HepG2 (cell line): ENCODE measurements at regions not wholly inside any gene's neighbourhood (a gene's known extent, or its start where the extent isn't known, plus 50 kb on each side); places are given as distances from the start of the nearest gene placed in this dataset.

Experiments
- ATAC-seq: fragments of 200-7000 bp; cut with Tn5 transposase; 3 replicates; pipeline ENCODE4 v1.9.1; 2020; ENCODE audit warnings: mild to moderate bottlenecking, moderate library complexity
- BruUV-seq: library from RNA; stranded (reverse); fragments of 400-500 nt; replicated peaks from 2 replicates; lab custom pipeline; 2021; lab: Mats Ljungman, UMichigan
- CTCF ChIA-PET: fragments of 300-600 bp; formaldehyde crosslinking; extraction: SDS; loops from one replicate; lab custom pipeline; 2021; ENCODE audit warnings: low total read pairs, inconsistent platforms, low intra/inter-chr PET ratio; lab: Yijun Ruan, JAX
- POLR2A ChIA-PET: fragments of 350-600 bp; sonication (Branson Sonifier 250); formaldehyde crosslinking; loops from one replicate; lab custom pipeline; 2020; ENCODE audit warnings: antibody characterized with exemption, inconsistent platforms; lab: Yijun Ruan, JAX
- DNase-seq: peaks from one replicate; pipeline ENCODE4 v3.0.0-alpha.2; 2015; ENCODE audit warnings: low spot score
- FAIRE-seq: peaks from 3 replicates; lab custom pipeline; 2011; peaks lifted over from hg19 to GRCh38; lab: Jason Lieb, UNC
- H2AFZ ChIP-seq: one replicate; pipeline ENCODE4 v1.6.1; 2011; ENCODE audit warnings: low read length, inconsistent platforms
- H3K27ac ChIP-seq: fragments of 300-600 bp; 3 replicates; pipeline ENCODE4 v1.8.0; 2011; ENCODE audit warnings: mixed run types, mild to moderate bottlenecking, mixed read lengths, low read length, inconsistent platforms; ENCODE audit not compliant: insufficient read depth; ENCODE audit errors: extremely low read length
- H3K27me3 ChIP-seq, 2 experiments: fragments of 200-600 bp in 1 of 2; 2 replicates in 1 of 2; 3 replicates in 1 of 2; pipeline versions ENCODE4 v1.6.0 to v1.8.0; 2011; ENCODE audit warnings: low read length in 2 of 2, mild to moderate bottlenecking in 2 of 2, moderate library complexity in 2 of 2, inconsistent platforms in 1 of 2; ENCODE audit not compliant: insufficient read depth in 2 of 2, control insufficient read depth in 1 of 2
- H3K36me3 ChIP-seq, 2 experiments: fragments of 200-600 bp in 1 of 2; replicated peaks in 1 of 2; 2 replicates in 1 of 2; 3 replicates in 1 of 2; pipeline versions ENCODE4 v1.5.1 to v1.8.0; 2011; ENCODE audit warnings: low read length in 2 of 2, inconsistent platforms in 1 of 2; ENCODE audit not compliant: insufficient read depth in 2 of 2, control insufficient read depth in 1 of 2
- H3K4me1 ChIP-seq: 2 replicates; pipeline ENCODE4 v1.5.1; 2012; ENCODE audit warnings: low read length, inconsistent platforms; ENCODE audit not compliant: insufficient read depth
- H3K4me2 ChIP-seq: 2 replicates; pipeline ENCODE4 v1.6.0; 2011; ENCODE audit warnings: low read depth, low read length, inconsistent platforms
- H3K4me3 ChIP-seq, 3 experiments: fragments of 200-600 bp in 1 of 3; sonication (generic), shearing (Covaris generic) in 1 of 3; replicated peaks in 1 of 3; 2 replicates each; pipeline ENCODE4 v1.5.1; 2011 to 2016; ENCODE audit warnings: low read length in 3 of 3, inconsistent platforms in 2 of 3, low read depth in 2 of 3, mild to moderate bottlenecking in 2 of 3, control low read depth in 1 of 3, mixed read lengths in 1 of 3; ENCODE audit not compliant: insufficient read depth in 1 of 3
- H3K79me2 ChIP-seq: one replicate; pipeline ENCODE4 v1.6.1; 2011; ENCODE audit warnings: low read length, inconsistent platforms; ENCODE audit not compliant: insufficient read depth
- H3K9ac ChIP-seq: 2 replicates; pipeline ENCODE4 v1.6.0; 2011; ENCODE audit warnings: mild to moderate bottlenecking, low read depth, low read length, inconsistent platforms; ENCODE audit not compliant: insufficient read depth
- H3K9me3 ChIP-seq: 2 replicates; pipeline ENCODE4 v1.5.1; 2012; ENCODE audit warnings: mild to moderate bottlenecking, low read length
- H4K20me1 ChIP-seq: 2 replicates; pipeline ENCODE4 v1.6.0; 2011; ENCODE audit warnings: inconsistent platforms, mild to moderate bottlenecking, low read length, moderate library complexity; ENCODE audit not compliant: insufficient read depth
- ATF7 ChIP-seq, 2 experiments: fragments of 450-650 bp in 1 of 2; sonication (generic) in 1 of 2; formaldehyde crosslinking in 1 of 2; IDR thresholded peaks; 2 replicates each; pipeline versions ENCODE4 v1.4.0 to v1.6.1; 2016 to 2020; ENCODE audit warnings: antibody characterized with exemption in 1 of 2, mild to moderate bottlenecking in 1 of 2, missing genetic modification reagents in 1 of 2
- CREB1 ChIP-seq, 2 experiments: fragments of 450-650 bp in 1 of 2; IDR thresholded peaks; 2 replicates each; pipeline ENCODE4 v1.6.1; 2016 to 2017; ENCODE audit warnings: control low read depth in 1 of 2, mild to moderate bottlenecking in 1 of 2, missing compliant biosample characterization in 1 of 2, missing genetic modification characterization in 1 of 2
- ERF ChIP-seq: IDR thresholded peaks from 2 replicates; pipeline ENCODE4 v1.6.1; 2018; ENCODE audit warnings: missing biosample characterization, missing genetic modification reagents
- HNF1A ChIP-seq, 2 experiments: sonication (generic) in 1 of 2; formaldehyde crosslinking in 1 of 2; IDR thresholded peaks; 2 replicates each; pipeline versions ENCODE4 v1.4.0 to v1.6.1; 2016 to 2020; ENCODE audit warnings: borderline replicate concordance in 1 of 2, low read depth in 1 of 2, mild to moderate bottlenecking in 1 of 2, missing genetic modification reagents in 1 of 2
- ZFP37 ChIP-seq: sonication (generic); formaldehyde crosslinking; IDR thresholded peaks from 2 replicates; pipeline ENCODE4 v1.4.0; 2020; ENCODE audit warnings: missing genetic modification reagents, borderline replicate concordance
- ZNF331 ChIP-seq: sonication (generic); formaldehyde crosslinking; IDR thresholded peaks from 2 replicates; pipeline ENCODE4 v1.4.0; 2020; ENCODE audit warnings: missing genetic modification reagents
- ZNF343 ChIP-seq: sonication (generic); formaldehyde crosslinking; IDR thresholded peaks from 2 replicates; pipeline ENCODE4 v1.4.0; 2020; ENCODE audit warnings: mild to moderate bottlenecking, missing genetic modification reagents
- ZNF597 ChIP-seq: sonication (generic); formaldehyde crosslinking; IDR thresholded peaks from 2 replicates; pipeline ENCODE4 v1.5.0; 2020; ENCODE audit warnings: missing genetic modification reagents
- ZSCAN30 ChIP-seq: sonication (generic); formaldehyde crosslinking; IDR thresholded peaks from 2 replicates; pipeline ENCODE4 v1.5.0; 2020; ENCODE audit warnings: mild to moderate bottlenecking, missing genetic modification reagents
- WGBS: methylation state at CpG from one replicate; pipeline ENCODE4 v1.1.6; 2017; ENCODE audit warnings: low lambda C conversion rate; 5-methylcytosine and 5-hydroxymethylcytosine counted together
- in situ Hi-C: cut with HindIII; loops from 2 replicates; pipeline ENCODE4 v1.10.0; 2017; ENCODE audit warnings: low pct_unique_long_range_greater_than_20kb; ENCODE audit not compliant: extremely low pct_ligation_motif_present
- intact Hi-C: fragments of 100-400 bp; cut with micrococcal nuclease; formaldehyde crosslinking; loops from one replicate; pipeline ENCODE4 v1.10.0; 2022; ENCODE audit not compliant: unreplicated experiment

GRCh38 chr11:93929407-93929806 lies 79.0 kb upstream of the VSTM5 start (continued):
- TF ChIP-seq HNF1A (IDR thresholded peaks at IDR 0.05; ENCODE audit: low read depth) (no peak), HNF1A (CRISPR knock-in tag; IDR thresholded peaks at IDR 0.05; ENCODE audit: borderline replicate concordance) (no peak), ZSCAN30 (CRISPR knock-in tag) (no peak), ZFP37 (CRISPR knock-in tag) (no peak), ZNF597 (CRISPR knock-in tag) (no peak)

- TF ChIP-seq CREB1 (IDR thresholded peaks at IDR 0.05): peak; percentile 74
- TF ChIP-seq CREB1 (CRISPR knock-in tag; IDR thresholded peaks at IDR 0.05): no peak
- TF ChIP-seq ZNF331 (CRISPR knock-in tag): no peak
- TF ChIP-seq ERF (CRISPR knock-in tag): no peak
- peak; percentile 40 for TF ChIP-seq ATF7 (IDR thresholded peaks at IDR 0.05)
- no peak for TF ChIP-seq ATF7 (CRISPR knock-in tag; IDR thresholded peaks at IDR 0.05)
- no peak for TF ChIP-seq ZNF343
- Histone ChIP-seq H2AFZ (no peak overlapping the region), H3K4me3 (no peak overlapping the region), H3K4me2 (no peak overlapping the region), H3K79me2 (no peaks in the 10 kb centered on the region), H4K20me1 (no peaks in the 10 kb centered on the region), H3K9me3 (no peaks in the 10 kb centered on the region), H3K36me3 (no peaks in the 10 kb centered on the region), H3K9ac (no peak overlapping the region), H3K4me1 (no peaks in the 10 kb centered on the region), H3K27ac (no peak overlapping the region), H3K27me3 (no peaks in the 10 kb centered on the region)
- intact Hi-C loops: no loop called here
- CTCF ChIA-PET: no interaction called here
- no peak for DNase-seq
- no peak for ATAC-seq
- in situ Hi-C loops: no loop called here
- FAIRE-seq: no peak
- WGBS: 6% methylated on average over 3 of the region's 3 CpGs
- no TSS peak for BruUV-seq
- POLR2A ChIA-PET: no interaction called here
Observed at GRCh38 chr11:93933230-93933629, 82.8 kb upstream of the VSTM5 start.
